GM12873 (cell line): ENCODE measurements at regions not wholly inside any gene's neighbourhood (a gene's known extent, or its start where the extent isn't known, plus 50 kb on each side); places are given as distances from the start of the nearest gene placed in this dataset.

Experiments used
- TF ChIP-seq, protein P1 (sequence below): IDR thresholded peaks from 2 replicates; pipeline ENCODE4 v1.5.1; 2012; ENCODE audit warnings: low read depth, mild to moderate bottlenecking, moderate library complexity, low read length, control low read depth; ENCODE audit not compliant: insufficient read depth; ENCODE audit errors: missing control alignments

DNA sequence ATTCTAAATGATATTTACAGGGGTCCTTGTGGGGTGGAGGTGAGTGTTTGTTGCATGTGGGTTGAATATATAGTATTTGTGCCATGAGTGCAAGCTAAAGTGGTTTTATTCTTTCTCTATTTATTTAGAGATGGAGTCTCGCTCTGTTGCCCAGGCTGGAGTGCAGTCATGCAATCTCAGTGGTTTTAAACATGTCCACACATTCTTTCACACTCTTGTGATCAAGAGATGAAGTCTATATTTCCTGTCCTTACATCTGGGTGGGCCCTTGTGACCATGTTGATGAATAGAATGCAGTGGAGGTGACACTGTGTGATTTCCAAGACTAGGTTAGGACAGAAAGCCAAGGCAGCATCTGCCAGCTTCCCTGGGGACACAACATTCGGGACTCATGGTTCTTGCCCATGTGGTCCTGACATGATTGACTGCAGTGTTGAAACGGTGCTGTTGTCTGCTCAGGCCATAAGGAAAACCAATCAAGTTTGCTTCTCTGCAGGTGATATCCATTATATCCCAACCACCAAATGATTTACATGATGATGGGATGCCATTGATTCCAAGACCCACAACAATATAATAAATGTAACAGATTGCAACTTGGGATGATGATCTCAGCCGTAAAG lies 172.6 kb downstream of the SUDS3 start:
- TF ChIP-seq, protein P1, sequence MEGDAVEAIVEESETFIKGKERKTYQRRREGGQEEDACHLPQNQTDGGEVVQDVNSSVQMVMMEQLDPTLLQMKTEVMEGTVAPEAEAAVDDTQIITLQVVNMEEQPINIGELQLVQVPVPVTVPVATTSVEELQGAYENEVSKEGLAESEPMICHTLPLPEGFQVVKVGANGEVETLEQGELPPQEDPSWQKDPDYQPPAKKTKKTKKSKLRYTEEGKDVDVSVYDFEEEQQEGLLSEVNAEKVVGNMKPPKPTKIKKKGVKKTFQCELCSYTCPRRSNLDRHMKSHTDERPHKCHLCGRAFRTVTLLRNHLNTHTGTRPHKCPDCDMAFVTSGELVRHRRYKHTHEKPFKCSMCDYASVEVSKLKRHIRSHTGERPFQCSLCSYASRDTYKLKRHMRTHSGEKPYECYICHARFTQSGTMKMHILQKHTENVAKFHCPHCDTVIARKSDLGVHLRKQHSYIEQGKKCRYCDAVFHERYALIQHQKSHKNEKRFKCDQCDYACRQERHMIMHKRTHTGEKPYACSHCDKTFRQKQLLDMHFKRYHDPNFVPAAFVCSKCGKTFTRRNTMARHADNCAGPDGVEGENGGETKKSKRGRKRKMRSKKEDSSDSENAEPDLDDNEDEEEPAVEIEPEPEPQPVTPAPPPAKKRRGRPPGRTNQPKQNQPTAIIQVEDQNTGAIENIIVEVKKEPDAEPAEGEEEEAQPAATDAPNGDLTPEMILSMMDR = no peak

DNA sequence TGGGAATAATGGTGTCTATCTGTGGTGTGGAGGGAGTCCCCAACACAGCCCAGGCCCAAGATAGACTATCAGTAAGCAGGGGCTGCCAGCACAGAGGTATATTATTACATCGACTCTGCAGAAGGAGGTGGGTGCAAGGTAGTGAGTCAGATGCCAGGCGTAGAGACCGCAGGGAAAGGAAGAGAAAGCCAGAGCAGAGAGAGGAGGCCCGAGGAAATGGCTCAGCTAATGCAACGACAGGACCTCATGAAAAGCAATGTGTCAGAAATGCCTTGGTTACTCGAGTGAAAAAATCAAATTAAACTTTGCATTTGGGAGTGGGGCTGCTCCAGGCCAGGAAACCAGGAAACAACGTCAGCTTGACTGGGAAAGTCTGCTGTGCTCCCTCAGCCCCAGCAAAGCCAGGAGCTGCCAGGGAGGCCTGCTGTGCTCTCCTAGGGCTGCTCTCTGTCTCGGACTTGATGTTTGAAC lies 173.2 kb downstream of the SUDS3 start:
- TF ChIP-seq, protein P1 = no peak

DNA sequence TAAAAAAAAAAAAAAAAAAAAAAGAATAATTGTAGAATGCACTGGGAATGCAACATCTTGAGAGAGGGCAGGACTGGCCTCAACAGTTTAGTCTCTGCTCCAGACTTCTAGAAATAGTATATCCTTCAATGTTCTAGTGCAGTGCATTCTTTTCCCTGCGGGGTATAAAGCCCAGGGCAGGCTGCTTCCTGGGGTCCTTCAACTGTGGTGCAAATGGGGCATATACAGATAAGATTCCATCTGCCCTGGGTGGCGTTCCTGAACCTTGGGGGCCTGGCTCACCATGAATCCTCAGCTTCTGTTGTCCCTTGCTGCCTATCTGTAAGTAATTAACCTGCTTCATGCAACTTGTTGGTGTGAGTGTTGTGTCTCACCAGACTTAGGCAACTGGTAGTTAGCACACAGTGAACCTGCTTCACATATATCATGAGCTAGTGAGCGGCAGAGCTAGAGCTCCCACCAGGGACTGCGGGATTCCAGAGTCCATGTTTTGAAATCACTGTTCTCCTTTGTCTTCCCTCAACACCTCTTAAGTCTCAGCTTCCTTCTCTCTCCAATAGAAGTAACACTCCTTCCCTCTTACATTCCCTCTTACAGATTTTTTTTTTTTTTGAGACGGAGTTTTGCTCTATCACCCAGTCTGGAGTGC lies 177.6 kb downstream of the SUDS3 start:
- TF ChIP-seq, protein P1 = no peak

DNA sequence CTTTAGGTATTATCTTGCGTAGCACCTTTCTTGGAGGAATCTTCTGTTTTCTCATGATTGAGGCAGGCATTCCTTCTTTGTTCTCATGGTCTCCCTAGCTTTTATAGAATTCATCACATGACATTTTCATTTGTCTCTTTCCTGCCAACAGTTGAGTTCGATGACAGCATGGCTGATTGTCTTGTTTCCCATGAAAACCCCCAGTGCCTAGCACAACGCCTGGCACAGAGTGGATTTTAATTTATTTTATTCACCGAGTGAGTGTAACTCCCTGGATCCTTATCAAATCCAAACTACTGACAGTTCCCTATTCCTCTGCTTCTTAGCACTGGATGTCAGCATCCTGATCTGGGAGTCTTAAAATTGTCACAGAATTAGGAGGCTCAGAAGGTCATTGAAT lies 182.6 kb downstream of the SUDS3 start:
- TF ChIP-seq, protein P1 = no peak

DNA sequence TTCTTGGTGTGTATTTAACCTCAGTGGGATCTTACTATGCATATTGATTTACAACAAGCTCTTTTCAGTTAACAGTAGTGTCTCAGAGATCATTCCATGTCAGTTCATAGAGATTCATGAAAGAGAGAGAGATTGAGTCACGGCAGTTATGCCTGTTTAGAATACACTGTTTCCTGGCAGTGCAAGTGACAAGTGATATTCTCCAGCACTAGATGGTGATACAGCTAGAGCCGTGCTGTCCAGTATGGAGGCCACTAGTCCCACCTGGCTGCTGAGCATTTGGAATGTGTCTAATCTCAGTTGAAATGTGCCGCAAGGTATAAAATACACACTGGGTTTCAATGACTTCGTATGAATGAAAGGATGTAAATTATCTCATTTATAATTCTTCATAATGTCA lies 184.4 kb downstream of the SUDS3 start:
- TF ChIP-seq, protein P1 = no peak

DNA sequence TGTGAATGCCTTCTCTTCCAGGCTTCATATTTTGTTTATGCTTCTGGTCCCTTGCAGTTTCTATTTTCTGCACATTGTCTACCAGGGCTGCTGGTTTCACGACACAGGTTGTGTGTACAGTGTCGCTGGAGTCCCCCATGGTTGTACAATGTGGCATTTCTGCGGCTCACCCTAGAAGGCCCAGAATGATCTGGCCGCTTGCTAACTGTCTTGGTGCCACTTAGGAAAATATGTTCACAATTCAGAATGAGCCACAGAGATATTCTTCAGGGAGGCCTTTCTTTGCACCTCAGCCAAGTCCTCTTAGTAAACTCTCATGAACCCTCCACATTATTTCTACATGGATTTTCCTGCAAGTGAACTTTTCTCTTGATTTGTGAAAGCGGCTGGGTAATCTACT lies 195.4 kb downstream of the SUDS3 start:
- TF ChIP-seq, protein P1 = no peak

DNA sequence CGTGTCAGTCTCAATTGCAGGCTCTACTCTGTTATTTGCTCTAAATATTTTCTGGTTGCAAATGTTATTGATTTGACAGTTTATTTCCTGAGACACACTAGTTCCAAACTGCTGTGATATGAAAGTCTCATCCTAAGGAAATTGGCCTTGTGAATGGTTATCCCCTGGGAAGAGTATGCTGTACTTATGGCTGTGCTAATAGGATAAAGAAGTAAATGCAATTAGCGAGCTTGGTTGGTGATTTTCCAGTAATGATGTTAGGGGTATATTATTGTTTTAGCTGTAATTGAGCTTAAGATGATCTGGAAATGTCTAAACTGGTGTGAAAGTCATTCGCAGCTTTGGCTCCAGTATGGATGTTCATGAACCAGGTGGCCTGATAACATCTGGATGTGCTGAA lies 197.9 kb downstream of the SUDS3 start:
- TF ChIP-seq, protein P1 = no peak
